Activated CD4-positive, alpha-beta T cell treated with anti-CD3 and anti-CD28 coated beads, Interleukin-2, amount 10 ng/mL, durations not matched to agents 24 days and 14 days (primary cell): ENCODE measurements at regions not wholly inside any gene's neighbourhood (a gene's known extent, or its start where the extent isn't known, plus 50 kb on each side); places are given as distances from the start of the nearest gene placed in this dataset.
"Not testable (repeated sequence)": the region's sequence is repeated elsewhere in the genome, so short reads cannot be mapped to it uniquely, and the experiment has no call there.

Experiments
- DNase-seq: peaks from one replicate; pipeline ENCODE4 v3.0.0; 2022
- H3K27ac Mint-ChIP-seq: one replicate; pipeline ENCODE4 v1.8.0; 2022; ENCODE audit warnings: mild to moderate bottlenecking, mixed read lengths
- H3K27me3 Mint-ChIP-seq: one replicate; pipeline ENCODE4 v1.8.0; 2022; ENCODE audit warnings: mixed read lengths
- H3K36me3 Mint-ChIP-seq: one replicate; pipeline ENCODE4 v1.8.0; 2022; ENCODE audit warnings: low read depth, mild to moderate bottlenecking, mixed read lengths
- H3K4me1 Mint-ChIP-seq: one replicate; pipeline ENCODE4 v1.8.0; 2021; ENCODE audit warnings: mixed read lengths
- H3K4me3 Mint-ChIP-seq: one replicate; pipeline ENCODE4 v1.8.0; 2022; ENCODE audit warnings: mild to moderate bottlenecking, moderate library complexity, mixed read lengths
- H3K9me3 Mint-ChIP-seq: one replicate; pipeline ENCODE4 v1.8.0; 2021; ENCODE audit warnings: mixed read lengths
- intact Hi-C: fragments of 100-400 bp; cut with micrococcal nuclease; formaldehyde crosslinking; loops from one replicate; pipeline ENCODE4 v1.15.1; 2023

- peaks cover 10% of the 10 kb centered on the region for H3K9me3 Mint-ChIP-seq
- no peaks in the 10 kb centered on the region for H3K36me3 Mint-ChIP-seq
- no peak overlapping the region for H3K27ac Mint-ChIP-seq
- no peaks in the 10 kb centered on the region for H3K27me3 Mint-ChIP-seq
- intact Hi-C loops: no loop called here
- no peak for DNase-seq
- H3K4me1 Mint-ChIP-seq: no peaks in the 10 kb centered on the region
- no peak overlapping the region for H3K4me3 Mint-ChIP-seq
These were observed 205.6 kb upstream of the PTER start for GRCh38 chr10:16231176-16231575.

GRCh38 chr10:16231734-16232435, 204.9 kb upstream of the PTER start:
- intact Hi-C loops: no loop called here
- H3K36me3 Mint-ChIP-seq: no peaks in the 10 kb centered on the region
- peaks cover 10% of the 10 kb centered on the region for H3K9me3 Mint-ChIP-seq
- no peak overlapping the region for H3K4me3 Mint-ChIP-seq
- no peak for DNase-seq
- no peaks in the 10 kb centered on the region for H3K27me3 Mint-ChIP-seq
- H3K27ac Mint-ChIP-seq: no peak overlapping the region
- H3K4me1 Mint-ChIP-seq: no peaks in the 10 kb centered on the region

- no peaks in the 10 kb centered on the region for H3K27me3 Mint-ChIP-seq
- H3K4me1 Mint-ChIP-seq: no peaks in the 10 kb centered on the region
- no peak overlapping the region for H3K27ac Mint-ChIP-seq
- intact Hi-C loops: no loop called here
- H3K4me3 Mint-ChIP-seq: no peak overlapping the region
- peaks cover 5% of the 10 kb centered on the region for H3K9me3 Mint-ChIP-seq
- H3K36me3 Mint-ChIP-seq: no peaks in the 10 kb centered on the region
- no peak for DNase-seq
These were observed 204.4 kb upstream of the PTER start for GRCh38 chr10:16232441-16232840.

- no peak overlapping the region for H3K27ac Mint-ChIP-seq
- H3K36me3 Mint-ChIP-seq: no peaks in the 10 kb centered on the region
- intact Hi-C loops: no loop called here
- H3K4me1 Mint-ChIP-seq: no peaks in the 10 kb centered on the region
- H3K9me3 Mint-ChIP-seq: no peaks in the 10 kb centered on the region
- no peak overlapping the region for H3K4me3 Mint-ChIP-seq
- H3K27me3 Mint-ChIP-seq: no peaks in the 10 kb centered on the region
- no peak for DNase-seq
These were observed 201.9 kb upstream of the PTER start for GRCh38 chr10:16234916-16235315.

- Mint-ChIP-seq H3K36me3 (no peaks in the 10 kb centered on the region), H3K27me3 (no peaks in the 10 kb centered on the region), H3K9me3 (no peaks in the 10 kb centered on the region), H3K4me1 (no peaks in the 10 kb centered on the region), H3K4me3 (no peak overlapping the region), H3K27ac (no peak overlapping the region)
- intact Hi-C loops: no loop called here
- DNase-seq: no peak
These were observed 194.4 kb upstream of the PTER start for GRCh38 chr10:16242446-16242845.

GRCh38 chr10:16242859-16243613, 193.8 kb upstream of the PTER start:
- Mint-ChIP-seq H3K27ac (no peak overlapping the region), H3K27me3 (no peaks in the 10 kb centered on the region), H3K9me3 (no peaks in the 10 kb centered on the region), H3K36me3 (no peaks in the 10 kb centered on the region), H3K4me1 (no peaks in the 10 kb centered on the region), H3K4me3 (no peak overlapping the region)
- intact Hi-C loops: no loop called here
- no peak for DNase-seq

GRCh38 chr10:16250136-16250535, 186.7 kb upstream of the PTER start:
- H3K27ac Mint-ChIP-seq, intact Hi-C loops, H3K4me3 Mint-ChIP-seq, H3K4me1 Mint-ChIP-seq, H3K9me3 Mint-ChIP-seq, H3K27me3 Mint-ChIP-seq, DNase-seq, H3K36me3 Mint-ChIP-seq: not testable (repeated sequence)

- H3K27ac Mint-ChIP-seq: no peak overlapping the region
- no peak overlapping the region for H3K4me3 Mint-ChIP-seq
- intact Hi-C loops: no loop called here
- no peak for DNase-seq
- H3K4me1 Mint-ChIP-seq: no peaks in the 10 kb centered on the region
- H3K9me3 Mint-ChIP-seq: no peaks in the 10 kb centered on the region
- H3K36me3 Mint-ChIP-seq: no peaks in the 10 kb centered on the region
- H3K27me3 Mint-ChIP-seq: no peaks in the 10 kb centered on the region
These were observed 180.5 kb upstream of the PTER start for GRCh38 chr10:16256336-16256735.

GRCh38 chr10:16258291-16259040, 178.3 kb upstream of the PTER start:
- Mint-ChIP-seq H3K9me3 (no peaks in the 10 kb centered on the region), H3K27me3 (no peaks in the 10 kb centered on the region), H3K4me1 (no peaks in the 10 kb centered on the region), H3K36me3 (no peaks in the 10 kb centered on the region), H3K4me3 (no peak overlapping the region), H3K27ac (no peak overlapping the region)
- intact Hi-C loops: no loop called here
- no peak for DNase-seq

- Mint-ChIP-seq H3K27me3 (no peaks in the 10 kb centered on the region), H3K27ac (no peak overlapping the region), H3K9me3 (no peaks in the 10 kb centered on the region), H3K36me3 (no peaks in the 10 kb centered on the region), H3K4me3 (no peak overlapping the region), H3K4me1 (no peaks in the 10 kb centered on the region)
- peak; percentile 4 for DNase-seq
- intact Hi-C loops: no loop called here
These were observed 177.1 kb upstream of the PTER start for GRCh38 chr10:16259726-16260125.

- H3K4me3 Mint-ChIP-seq: no peak overlapping the region
- H3K4me1 Mint-ChIP-seq: no peaks in the 10 kb centered on the region
- intact Hi-C loops: no loop called here
- no peak overlapping the region for H3K27ac Mint-ChIP-seq
- no peak for DNase-seq
- no peaks in the 10 kb centered on the region for H3K36me3 Mint-ChIP-seq
- H3K27me3 Mint-ChIP-seq: no peaks in the 10 kb centered on the region
- no peaks in the 10 kb centered on the region for H3K9me3 Mint-ChIP-seq
These were observed 176.4 kb upstream of the PTER start for GRCh38 chr10:16260388-16260787.

GRCh38 chr10:16271571-16271970, 165.2 kb upstream of the PTER start:
- no peak overlapping the region for H3K4me3 Mint-ChIP-seq
- H3K9me3 Mint-ChIP-seq: peaks cover 3% of the 10 kb centered on the region
- no peak for DNase-seq
- no peaks in the 10 kb centered on the region for H3K27me3 Mint-ChIP-seq
- no peak overlapping the region for H3K27ac Mint-ChIP-seq
- intact Hi-C loops: no loop called here
- H3K36me3 Mint-ChIP-seq: no peaks in the 10 kb centered on the region
- no peaks in the 10 kb centered on the region for H3K4me1 Mint-ChIP-seq

- H3K9me3 Mint-ChIP-seq: no peaks in the 10 kb centered on the region
- no peaks in the 10 kb centered on the region for H3K4me1 Mint-ChIP-seq
- intact Hi-C loops: no loop called here
- H3K36me3 Mint-ChIP-seq: no peaks in the 10 kb centered on the region
- no peak overlapping the region for H3K27ac Mint-ChIP-seq
- DNase-seq: no peak
- H3K4me3 Mint-ChIP-seq: no peak overlapping the region
- H3K27me3 Mint-ChIP-seq: no peaks in the 10 kb centered on the region
These were observed 161.9 kb upstream of the PTER start for GRCh38 chr10:16274911-16275310.

GRCh38 chr10:16280595-16280994, 156.2 kb upstream of the PTER start:
- intact Hi-C loops: no loop called here
- H3K9me3 Mint-ChIP-seq: no peaks in the 10 kb centered on the region
- H3K27me3 Mint-ChIP-seq: no peaks in the 10 kb centered on the region
- H3K36me3 Mint-ChIP-seq: no peaks in the 10 kb centered on the region
- H3K4me1 Mint-ChIP-seq: no peaks in the 10 kb centered on the region
- H3K4me3 Mint-ChIP-seq: no peak overlapping the region
- no peak overlapping the region for H3K27ac Mint-ChIP-seq
- no peak for DNase-seq
